Globus pallidus (tissue), 1 donor: ENCODE measurements at regions not wholly inside any gene's neighbourhood (a gene's known extent, or its start where the extent isn't known, plus 50 kb on each side); places are given as distances from the start of the nearest gene placed in this dataset.

Source experiments
- DNase-seq: peaks from one replicate; pipeline ENCODE4 v3.0.0-alpha.2; 2015; ENCODE audit warnings: low spot score

DNA sequence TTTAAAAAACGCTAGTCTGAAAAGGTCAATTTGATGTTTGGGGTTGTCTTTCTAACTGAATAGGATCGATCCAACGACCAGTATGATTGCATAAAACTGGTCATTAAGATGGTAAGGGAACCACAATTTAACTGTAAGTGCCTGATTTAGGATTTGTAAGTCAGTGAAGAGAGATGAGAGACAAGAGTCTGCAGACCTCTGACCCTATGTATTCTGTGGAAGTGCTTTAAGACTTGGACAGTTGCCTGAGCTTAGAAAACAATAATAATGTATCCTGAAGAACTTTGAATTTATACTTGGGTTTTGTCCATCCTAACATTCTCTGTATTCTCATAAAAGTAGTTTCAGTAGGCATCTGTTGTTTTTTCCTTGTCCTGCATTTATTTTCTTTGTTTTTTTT is 221.4 kb upstream of the SUCLG2 start:
- no peak for DNase-seq

DNA sequence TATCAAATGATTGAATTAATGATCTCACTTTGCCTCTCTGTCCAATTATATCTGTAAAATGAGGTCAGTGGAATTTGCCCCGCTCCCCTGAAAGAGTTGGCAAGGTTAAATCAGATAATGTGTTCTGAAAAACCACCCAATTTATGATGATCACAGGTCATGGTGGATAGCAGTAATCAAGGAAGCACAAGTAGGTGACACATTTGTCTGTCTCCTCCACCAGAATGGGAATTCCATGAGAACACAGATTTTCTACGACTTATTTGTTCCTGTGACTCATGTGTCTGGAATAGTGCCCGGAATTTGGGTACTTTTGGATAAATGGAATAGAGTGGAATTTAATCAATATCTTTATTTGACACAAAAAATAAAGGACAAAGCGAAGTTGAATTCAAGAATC is 220.9 kb upstream of the SUCLG2 start:
- DNase-seq = no peak

DNA sequence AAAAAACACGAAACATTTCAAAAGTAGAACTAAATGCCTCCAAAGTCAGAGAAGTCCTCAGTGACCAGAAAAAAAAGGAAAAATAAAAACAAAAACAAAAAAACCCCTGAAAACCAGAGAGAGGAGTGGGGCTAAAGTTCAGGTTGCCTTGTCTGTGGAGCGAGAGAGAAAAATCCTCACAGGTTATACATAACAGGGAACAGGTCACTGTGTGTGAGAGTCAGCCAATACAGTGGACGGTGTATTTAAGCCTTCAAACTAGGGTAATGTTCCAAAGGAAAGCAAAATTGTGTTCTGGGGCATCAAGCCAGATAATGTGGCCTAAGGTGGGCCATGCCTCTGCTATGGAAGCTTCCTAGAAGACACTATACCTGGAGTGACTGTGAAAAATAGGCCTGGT is 216.1 kb upstream of the SUCLG2 start:
- no peak for DNase-seq

DNA sequence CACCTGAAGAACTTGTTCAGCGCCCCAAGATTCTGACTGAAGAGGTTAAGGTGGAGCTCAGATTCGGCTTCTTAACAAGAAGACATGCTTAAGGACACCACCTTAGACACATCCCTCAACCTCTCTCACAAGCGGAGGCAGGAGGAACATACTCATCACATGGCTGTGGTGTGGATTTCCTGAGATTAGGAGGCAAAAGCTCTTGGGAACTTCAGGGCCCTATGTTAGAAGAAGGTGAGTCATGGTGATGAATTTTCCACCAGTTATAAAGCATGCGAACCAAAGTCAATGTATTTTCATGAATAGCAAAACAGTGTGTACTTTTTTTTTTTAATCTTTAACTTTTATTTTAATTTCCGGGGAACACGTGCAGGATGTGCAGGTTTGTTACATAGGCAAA is 212.2 kb upstream of the SUCLG2 start:
- DNase-seq = no peak

DNA sequence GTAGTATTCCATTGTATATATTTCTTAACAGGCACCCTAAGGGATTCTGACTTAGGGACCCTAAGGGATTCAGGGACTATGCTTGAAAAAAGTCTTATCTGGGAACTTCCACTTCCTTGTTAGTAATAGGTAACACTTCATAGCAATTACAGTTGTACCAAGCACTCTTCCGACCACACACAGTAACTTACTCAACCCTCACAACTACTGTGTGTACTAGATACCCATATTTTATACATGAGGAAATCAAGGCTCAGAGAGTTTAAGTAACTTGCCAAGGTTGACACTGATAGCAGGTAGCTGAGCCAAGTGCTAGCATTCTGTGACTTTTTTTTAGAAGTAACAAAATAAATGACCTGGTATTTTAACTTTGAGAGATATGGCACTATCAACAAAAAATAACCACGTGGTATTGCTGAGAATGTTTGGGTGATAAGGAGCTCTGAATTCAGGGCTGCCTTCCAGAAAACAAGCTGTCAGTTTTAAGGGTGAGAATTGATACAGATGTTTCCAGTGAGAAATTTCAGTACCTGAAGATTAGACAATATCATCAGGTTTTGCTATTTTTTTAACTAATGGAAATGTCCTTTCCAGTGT is 210.3 kb upstream of the SUCLG2 start:
- no peak for DNase-seq

DNA sequence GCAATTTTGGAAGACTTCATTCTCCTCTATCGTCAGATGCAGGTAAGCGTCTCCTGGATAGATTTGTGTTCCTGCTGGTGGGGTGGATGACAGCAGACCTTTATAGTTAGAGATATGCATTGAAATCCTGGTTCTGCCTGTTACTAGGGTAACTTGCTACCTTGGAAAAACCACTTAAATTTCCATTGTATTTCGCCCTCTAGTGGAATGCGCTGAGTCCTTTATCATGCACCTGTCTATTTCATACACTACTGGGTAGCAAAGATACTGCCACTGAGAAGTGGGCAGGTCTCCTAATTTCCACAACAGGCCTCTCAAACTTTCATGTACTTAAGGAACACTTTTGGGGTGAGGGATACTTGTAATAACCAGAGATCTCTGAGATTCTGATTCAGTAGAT is 209.5 kb upstream of the SUCLG2 start:
- DNase-seq = no peak

DNA sequence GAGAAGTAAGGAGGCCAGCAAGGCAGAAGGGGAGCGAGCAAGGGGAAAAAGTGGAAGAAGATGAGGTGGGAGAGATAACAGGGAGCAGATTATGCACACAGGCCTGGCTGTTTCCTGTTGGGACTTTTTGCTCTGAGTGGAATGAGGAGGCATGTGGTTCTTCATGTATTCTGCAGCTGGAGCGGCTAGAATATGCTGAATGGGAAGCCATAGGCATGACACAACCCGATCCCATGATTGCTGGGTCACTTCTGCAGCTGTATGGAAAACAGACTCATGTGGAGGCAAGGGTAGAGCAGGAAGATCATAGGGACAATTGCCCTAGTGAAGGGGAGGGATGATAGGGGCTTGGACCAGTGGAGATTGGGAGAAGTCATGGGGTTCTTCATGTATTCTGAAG is 206.0 kb upstream of the SUCLG2 start:
- no peak for DNase-seq

DNA sequence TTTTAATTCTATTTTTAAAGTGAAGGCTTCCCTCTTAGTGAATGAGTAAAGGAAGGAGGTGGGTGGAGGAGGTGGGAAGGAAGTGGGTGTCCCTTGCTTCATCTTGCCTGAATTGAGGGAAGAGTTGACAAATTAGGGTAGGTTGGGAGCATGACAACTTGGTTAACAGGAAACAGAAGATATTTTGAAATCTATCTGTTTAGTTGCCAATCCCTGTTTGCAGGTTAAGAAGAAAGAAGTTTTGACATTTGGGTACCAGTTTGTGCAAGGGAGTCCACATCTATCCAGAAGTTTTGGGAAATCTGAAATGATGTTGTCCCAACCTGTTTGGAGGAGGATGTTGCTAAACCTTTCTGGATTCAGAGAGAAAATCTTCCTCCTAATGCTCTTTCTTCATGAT is 204.1 kb upstream of the SUCLG2 start:
- DNase-seq = no peak

DNA sequence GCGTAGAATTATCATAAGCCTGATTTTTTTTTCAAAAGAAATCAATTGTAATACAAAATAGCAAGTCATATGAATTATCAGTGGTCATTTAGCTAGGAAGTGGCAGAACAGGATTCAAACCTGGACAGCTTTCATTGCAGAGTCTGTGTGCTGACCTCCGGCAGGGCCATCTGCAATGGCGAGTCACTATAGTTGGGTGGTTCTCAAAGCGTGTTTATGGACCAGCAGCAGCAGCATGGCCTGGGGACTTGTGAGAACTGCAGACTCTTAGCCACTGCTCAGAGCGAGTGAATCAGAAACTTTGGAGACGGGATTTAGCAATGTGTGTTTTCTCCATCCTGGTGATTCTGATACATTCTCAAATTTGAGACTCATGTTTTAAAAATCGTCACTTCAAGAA is 202.3 kb upstream of the SUCLG2 start:
- no peak for DNase-seq

DNA sequence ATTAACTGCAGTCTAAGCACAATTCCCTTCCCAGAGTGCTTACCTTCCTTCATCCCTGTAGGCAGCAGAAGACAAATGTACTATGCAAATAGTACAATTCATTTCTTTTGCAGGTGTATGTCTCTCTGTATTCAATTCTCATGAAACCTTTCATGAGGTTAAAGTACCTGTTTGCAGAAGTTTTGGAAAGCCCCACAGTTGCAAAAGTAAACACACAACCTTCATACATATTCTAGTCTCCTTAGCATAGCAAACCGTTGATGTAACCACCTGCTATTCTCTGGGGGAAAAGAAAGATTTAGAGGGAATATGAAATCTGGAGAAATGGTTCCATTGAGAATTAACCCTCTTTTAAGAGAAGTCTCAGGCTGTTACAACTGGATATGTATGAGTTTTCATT is 200.3 kb upstream of the SUCLG2 start:
- DNase-seq = no peak

DNA sequence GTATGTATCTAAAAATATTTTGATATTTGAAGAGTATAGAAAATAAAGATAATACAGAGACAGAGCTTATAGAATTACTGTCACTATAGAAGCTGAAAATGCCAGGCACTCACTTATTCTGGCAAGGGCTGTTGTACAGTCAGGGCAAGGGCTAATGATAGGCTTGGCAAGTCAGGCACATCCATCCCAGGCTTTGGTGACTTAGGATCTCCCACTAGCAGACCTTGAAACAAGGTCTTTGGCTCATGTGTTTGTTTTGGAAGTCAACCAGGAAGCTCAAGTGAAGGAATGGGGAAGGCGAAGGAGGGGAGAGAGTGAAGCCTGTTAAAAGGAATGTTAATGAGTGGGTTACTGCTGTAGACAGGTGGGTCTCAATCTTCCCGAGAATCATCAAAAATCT is 199.1 kb upstream of the SUCLG2 start:
- DNase-seq = no peak

DNA sequence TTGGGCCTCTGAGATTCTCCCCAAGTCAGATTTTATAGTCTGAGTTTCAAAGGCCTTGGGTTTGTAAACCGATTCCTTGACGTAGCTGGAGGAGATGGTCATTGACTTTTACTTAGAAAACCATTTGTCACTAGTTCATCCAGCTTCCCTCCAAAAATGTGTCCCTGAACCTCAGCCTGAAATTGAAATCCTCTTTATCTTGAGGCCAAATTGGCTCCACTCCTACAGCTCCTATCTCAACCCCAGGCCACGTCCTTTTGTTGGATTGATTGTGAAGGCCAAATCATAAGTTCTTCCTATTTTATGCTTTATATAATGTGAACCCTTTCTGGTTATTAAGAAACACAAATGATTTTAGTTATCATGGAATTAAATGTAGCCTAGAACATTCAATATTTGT is 193.9 kb upstream of the SUCLG2 start:
- DNase-seq = no peak

DNA sequence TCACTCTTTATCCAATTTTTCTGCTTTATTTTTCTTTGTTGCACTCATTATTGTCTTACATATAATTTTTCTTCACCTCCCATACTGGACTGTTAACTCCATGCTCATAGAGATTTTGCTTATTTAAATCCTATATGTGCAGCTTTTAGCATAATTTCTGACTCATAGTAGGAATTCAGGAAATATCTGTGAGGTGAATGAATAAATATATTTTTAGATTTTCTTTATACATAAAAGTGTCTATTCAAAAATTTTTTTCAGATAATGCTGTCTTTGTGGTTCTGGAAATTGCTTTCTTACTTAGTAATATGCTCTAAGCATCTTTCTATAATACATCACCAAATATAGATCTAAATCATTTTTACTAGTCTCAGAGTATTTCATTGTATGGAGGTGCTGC is 191.8 kb upstream of the SUCLG2 start:
- no peak for DNase-seq

DNA sequence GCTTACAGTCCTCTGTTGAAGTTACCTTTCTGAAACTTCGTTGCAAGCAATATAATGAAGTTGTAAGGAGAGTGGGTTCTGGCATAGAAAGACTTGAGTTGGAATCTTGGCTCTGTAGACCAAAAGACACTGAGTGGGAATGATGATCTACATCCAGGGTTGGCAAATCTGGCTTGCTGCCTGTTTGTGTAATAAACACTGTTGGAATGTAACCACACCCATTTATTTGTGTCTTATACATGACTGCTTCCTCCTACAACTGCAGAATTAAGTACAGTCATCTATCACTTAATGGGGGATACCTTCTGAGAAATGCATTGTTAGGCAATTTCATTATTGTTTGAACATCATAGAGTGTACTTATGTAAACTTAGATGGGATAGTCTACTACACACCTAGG is 178.4 kb upstream of the SUCLG2 start:
- no peak for DNase-seq

DNA sequence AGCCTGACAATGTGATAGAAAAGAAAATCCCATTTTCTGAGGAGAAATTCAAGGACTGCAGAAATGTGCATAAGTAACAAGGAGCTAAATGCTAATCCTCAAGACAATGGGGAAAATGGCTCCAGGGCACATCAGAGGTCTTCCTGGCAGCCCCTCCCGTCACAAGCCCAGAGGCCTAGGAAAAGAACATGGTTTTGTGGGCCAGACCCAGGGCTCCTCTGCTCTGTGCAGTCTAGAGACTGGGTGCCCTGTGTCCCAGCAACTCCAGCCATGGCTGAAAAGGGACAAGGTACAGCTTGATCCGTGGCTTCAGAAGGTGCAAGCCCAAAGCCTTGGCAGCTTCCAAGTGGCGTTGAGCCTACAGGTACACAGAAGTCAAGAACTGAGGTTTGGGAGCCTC is 176.8 kb upstream of the SUCLG2 start:
- DNase-seq = no peak

DNA sequence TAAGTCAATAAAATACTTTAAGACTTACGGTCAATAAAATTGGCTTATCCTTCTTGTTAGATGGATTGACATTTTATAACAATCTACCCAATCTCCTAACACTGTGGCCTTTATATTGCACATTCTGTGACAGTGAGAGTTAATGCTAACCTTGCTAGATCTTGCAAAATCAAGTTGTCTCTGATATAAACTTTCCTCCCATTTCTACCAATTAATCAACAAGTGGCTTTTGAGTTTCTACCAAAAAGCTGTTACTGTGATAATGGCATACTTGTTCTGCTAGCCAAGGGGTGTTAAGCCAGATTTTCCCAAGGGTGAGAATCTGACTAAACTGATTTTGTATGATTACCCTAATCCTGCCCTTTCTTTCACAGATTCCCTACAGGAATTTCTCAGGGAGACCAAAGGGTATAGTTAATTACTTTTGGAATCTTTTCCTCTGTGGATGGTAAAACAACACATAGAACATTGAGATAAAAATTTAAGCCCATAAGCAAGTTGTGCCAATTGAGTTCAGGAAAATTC is 174.1 kb upstream of the SUCLG2 start:
- no peak for DNase-seq

DNA sequence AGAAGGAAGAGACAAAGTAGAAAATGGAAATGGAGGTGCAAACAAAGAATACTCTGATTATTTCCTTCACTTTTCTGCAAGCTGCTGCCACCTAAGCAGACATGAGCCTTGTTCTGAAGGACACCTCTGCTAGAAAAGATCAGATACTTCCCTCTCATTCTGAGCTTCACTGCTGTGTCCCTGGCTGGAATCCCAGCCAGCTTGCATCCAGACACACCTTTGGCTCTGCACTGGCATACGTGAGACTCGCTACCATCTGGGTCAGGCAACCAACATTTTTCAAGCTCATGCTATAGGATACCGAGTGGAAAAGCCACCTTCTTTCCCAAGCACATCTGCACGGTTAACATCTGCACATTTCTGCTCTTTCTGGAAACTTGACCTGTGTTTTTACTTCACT is 166.7 kb upstream of the SUCLG2 start:
- DNase-seq = no peak

DNA sequence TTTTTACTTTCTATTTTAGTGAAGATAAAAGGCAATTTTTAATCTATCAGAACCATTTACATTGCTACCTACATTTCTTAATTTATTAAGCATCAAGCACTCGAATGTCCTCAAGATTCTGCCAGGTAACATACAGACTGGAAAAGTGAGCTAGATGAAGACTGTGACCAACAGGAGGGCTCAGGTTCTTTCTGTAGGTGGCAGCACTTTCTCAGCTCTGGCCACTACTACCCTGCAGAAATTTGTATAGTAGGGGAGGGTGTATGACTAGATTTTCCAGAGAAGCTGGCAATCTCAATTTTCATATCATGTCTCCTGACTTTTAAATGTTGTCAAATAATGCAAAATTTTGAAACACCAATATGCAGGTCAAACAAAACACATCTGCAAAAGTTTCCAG is 165.0 kb upstream of the SUCLG2 start:
- DNase-seq = peak; percentile 1

DNA sequence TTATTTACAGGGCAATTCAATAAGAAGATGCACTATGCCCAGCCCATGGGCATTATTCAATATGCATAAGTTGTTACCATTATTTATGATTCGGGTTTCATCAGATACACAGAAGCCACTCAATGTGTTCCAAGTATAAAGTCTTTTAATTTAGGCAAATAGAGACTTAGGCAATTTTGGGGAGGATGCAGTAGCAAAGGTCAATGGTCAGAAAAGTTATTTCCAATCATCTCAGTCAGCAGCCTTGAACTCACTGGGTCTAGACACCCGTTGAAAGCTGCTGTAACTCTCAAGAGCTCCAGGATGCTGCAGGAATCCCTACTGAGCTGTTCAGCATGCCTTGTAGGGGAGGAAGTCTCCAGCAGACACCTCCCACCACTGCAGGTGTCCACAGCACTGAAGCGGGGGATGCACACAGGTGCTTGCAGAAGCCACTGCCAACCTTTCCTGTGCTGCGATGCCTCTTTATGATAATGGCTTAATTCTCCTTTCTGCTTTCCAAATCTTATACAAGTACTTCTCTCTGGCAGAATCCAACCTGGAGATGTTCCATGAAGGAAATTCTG is 155.0 kb upstream of the SUCLG2 start:
- no peak for DNase-seq

DNA sequence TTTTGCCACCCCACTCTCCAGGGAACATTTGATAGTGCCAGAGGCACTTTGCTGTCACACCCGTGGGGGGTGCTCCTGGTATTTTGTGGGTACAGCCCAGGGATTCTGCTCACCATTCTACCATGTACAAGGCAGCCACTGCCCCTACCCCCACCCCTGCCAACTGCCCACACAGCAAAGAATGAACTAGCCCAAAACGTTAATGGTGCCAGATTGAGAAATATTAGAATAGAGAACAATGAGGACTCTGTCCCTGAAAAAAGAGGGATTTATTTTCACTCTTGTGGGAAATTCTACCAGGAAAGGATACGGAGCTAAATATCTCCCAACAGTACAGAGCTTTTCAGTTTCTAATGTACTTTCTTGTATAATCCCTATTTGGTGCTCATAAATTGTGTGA is 154.5 kb upstream of the SUCLG2 start:
- peak; percentile 3 for DNase-seq

DNA sequence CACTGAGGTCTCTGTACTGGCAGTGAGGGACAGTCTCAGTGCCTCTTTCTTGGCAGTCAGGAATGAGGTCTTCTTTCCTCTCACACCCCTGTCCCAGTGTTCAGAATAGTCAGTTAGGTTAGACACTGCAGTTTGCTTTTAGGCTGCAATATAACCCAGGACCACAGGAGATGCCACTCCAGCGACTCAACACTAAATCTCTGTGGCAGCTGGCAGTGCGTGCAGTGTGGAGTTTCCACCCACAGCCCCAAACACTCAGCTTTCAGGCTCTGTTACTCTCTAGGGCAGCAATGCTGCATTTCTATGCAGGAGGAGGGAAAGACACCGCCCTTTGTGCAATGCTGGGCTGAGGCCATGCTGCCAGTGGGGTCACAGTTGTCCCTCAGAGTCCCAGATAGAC is 150.2 kb upstream of the SUCLG2 start:
- DNase-seq = no peak

DNA sequence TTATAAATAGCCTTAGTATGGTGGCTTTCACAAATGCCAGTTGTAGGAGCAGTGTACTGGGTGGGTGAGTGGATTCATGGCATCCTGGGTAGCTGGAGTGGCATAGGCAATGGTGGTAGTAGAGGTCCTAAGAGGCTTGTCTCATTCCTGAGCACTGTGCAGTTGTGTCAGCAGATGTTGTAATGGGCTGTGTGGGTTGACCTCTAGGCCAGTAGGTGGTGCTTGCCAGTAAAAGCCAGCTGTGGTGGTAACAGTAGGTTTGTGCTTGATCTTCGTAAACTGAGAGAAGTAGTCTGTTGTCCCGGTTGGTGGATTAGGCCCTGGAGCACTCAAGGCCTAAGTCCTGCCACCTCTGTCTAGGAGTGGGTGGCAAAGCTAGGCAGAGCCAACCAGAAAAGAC is 149.7 kb upstream of the SUCLG2 start:
- DNase-seq = no peak

DNA sequence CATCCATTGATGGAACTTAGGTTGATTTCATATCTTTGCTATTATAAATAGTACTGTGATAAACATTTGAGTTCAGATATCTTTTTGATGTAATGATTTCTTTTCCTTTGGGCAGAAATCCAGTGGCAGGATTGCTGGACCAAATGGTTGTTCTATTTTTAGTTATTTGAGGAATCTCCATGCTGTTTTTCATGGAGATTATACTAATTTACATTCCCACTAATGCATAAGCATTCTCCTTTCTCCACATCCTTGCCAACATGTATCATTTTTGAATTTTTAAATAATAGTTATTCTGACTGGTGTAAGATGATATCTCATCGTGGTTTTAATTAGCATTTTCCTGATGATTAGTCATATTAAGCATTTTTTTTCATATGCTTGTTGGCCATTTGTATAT is 144.0 kb upstream of the SUCLG2 start:
- no peak for DNase-seq

DNA sequence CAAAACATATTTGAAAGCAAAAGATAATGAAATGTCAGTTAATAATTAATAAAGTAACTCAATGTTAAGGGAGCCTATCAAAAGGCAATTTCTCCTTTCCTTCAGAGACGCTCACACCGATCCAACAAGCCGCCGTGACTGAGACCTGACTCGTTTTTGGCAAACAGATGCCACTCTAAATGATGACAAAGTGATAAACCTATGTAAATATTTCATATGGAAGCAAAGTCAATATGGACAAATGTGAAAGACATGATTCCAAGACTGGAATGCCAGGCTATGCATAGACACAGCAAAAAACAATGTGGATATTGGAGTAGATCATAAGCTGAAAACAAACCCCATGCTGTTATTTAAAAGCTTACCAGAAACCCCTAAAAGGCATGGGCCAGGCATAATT is 137.2 kb upstream of the SUCLG2 start:
- DNase-seq = no peak
